Keratinocyte (primary cell): ENCODE measurements at regions not wholly inside any gene's neighbourhood (a gene's known extent, or its start where the extent isn't known, plus 50 kb on each side); places are given as distances from the start of the nearest gene placed in this dataset.

Experiments
- EZH2 ChIP-seq: IDR thresholded peaks from one replicate; pipeline ENCODE4 v1.6.1; 2012; ENCODE audit warnings: inconsistent platforms, mild to moderate bottlenecking, low read length, moderate library complexity
- TF ChIP-seq, protein P1 (sequence below), 3 experiments: IDR thresholded peaks in 1 of 3; conservative IDR thresholded peaks in 1 of 3; optimal IDR thresholded peaks in 1 of 3; 2 replicates in 2 of 3; 3 replicates in 1 of 3; pipeline versions ENCODE3 to v1.5.1; 2011; ENCODE audit warnings: low read length in 3 of 3, mild to moderate bottlenecking in 3 of 3, moderate library complexity in 2 of 3, control low read depth in 1 of 3, inconsistent platforms in 1 of 3; ENCODE audit not compliant: insufficient read depth in 2 of 3; ENCODE audit errors: extremely low read depth in 1 of 3

- TF ChIP-seq, protein P1, sequence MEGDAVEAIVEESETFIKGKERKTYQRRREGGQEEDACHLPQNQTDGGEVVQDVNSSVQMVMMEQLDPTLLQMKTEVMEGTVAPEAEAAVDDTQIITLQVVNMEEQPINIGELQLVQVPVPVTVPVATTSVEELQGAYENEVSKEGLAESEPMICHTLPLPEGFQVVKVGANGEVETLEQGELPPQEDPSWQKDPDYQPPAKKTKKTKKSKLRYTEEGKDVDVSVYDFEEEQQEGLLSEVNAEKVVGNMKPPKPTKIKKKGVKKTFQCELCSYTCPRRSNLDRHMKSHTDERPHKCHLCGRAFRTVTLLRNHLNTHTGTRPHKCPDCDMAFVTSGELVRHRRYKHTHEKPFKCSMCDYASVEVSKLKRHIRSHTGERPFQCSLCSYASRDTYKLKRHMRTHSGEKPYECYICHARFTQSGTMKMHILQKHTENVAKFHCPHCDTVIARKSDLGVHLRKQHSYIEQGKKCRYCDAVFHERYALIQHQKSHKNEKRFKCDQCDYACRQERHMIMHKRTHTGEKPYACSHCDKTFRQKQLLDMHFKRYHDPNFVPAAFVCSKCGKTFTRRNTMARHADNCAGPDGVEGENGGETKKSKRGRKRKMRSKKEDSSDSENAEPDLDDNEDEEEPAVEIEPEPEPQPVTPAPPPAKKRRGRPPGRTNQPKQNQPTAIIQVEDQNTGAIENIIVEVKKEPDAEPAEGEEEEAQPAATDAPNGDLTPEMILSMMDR (optimal IDR thresholded peaks at IDR 0.05 in 1 of 3, IDR thresholded peaks at IDR 0.05 in 1 of 3, conservative IDR thresholded peaks at IDR 0.05 in 1 of 3; ENCODE audit: extremely low read depth in 1 of 3, insufficient read depth in 2 of 3, low read length in 3 of 3), result no peak
- no peak for TF ChIP-seq EZH2
These were observed 195.7 kb upstream of the IPO5 start for GRCh38 chr13:97757807-97758206.
